Dermis microvascular lymphatic vessel endothelial cell (primary cell): ENCODE measurements at regions not wholly inside any gene's neighbourhood (a gene's known extent, or its start where the extent isn't known, plus 50 kb on each side); places are given as distances from the start of the nearest gene placed in this dataset.

Experiments
- DNase-seq, 2 donors: peaks; one replicate each; pipeline versions ENCODE4 v3.0.0 to v3.0.0-alpha.2; 2010; ENCODE audit warnings: low read depth in 2 of 2

DNA sequence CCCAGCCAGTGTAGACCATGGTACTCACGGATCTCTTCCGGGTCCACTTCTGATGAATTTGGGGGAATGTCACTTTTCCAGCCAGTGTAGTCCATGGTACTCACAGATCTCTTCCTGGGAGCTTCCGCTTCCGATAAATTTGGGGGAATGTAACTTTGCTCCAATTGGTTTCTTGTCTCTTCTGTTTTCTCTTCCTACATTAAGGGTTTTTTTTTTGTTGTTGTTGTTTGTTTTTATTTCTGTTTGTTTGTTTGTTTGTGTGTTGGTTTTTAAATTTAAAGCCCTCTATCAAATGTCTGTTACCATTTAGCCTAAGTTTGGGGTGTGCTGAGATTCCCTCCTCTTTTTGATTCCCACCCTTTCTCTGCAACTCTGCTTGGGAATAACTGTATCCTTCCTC is 475.8 kb upstream of the FZD8 start:
- no peak for DNase-seq

GRCh38 chr10:36117231-36117630 is 475.1 kb upstream of the FZD8 start:
- DNase-seq = no peak

- no peak for DNase-seq
These were observed 474.6 kb upstream of the FZD8 start for GRCh38 chr10:36116731-36117130.

GRCh38 chr10:36116040-36116439 is 473.9 kb upstream of the FZD8 start:
- DNase-seq = no peak

GRCh38 chr10:36115364-36115763 is 473.3 kb upstream of the FZD8 start:
- DNase-seq = no peak

- DNase-seq = no peak
These were observed 472.8 kb upstream of the FZD8 start for GRCh38 chr10:36114913-36115312.

- no peak for DNase-seq
These were observed 472.0 kb upstream of the FZD8 start for GRCh38 chr10:36114141-36114540.

DNA sequence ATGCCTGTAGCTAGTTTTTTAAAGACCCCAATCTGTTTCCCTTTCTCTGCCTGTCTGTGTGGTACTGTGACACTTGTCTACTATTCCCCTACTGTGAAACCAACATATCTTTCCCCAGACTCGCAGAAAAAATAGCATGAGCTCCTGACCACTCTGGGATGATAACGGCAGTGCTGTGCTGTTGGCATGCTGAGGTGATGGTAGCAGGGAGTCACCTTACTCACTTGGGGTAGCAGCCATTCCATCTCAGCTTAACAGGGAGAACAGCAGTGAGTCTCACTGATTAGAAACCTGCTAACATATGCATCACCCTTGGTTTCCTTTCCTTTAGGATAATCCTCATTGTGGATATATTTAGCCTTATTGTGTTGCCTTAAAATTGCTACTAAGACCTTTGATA is 469.6 kb upstream of the FZD8 start:
- no peak for DNase-seq

GRCh38 chr10:36110097-36110496 is 468.0 kb upstream of the FZD8 start:
- no peak for DNase-seq

- DNase-seq = no peak
These were observed 467.4 kb upstream of the FZD8 start for GRCh38 chr10:36109399-36110023.

- no peak for DNase-seq
These were observed 455.6 kb upstream of the FZD8 start for GRCh38 chr10:36097696-36098095.

- no peak for DNase-seq
These were observed 454.5 kb upstream of the FZD8 start for GRCh38 chr10:36096576-36096975.

GRCh38 chr10:36094096-36094495 is 452.0 kb upstream of the FZD8 start:
- DNase-seq = peak in 1 of 2 donors; percentile 47

- no peak for DNase-seq
These were observed 450.0 kb upstream of the FZD8 start for GRCh38 chr10:36092116-36092515.

- no peak for DNase-seq
These were observed 448.9 kb upstream of the FZD8 start for GRCh38 chr10:36091007-36091406.

DNA sequence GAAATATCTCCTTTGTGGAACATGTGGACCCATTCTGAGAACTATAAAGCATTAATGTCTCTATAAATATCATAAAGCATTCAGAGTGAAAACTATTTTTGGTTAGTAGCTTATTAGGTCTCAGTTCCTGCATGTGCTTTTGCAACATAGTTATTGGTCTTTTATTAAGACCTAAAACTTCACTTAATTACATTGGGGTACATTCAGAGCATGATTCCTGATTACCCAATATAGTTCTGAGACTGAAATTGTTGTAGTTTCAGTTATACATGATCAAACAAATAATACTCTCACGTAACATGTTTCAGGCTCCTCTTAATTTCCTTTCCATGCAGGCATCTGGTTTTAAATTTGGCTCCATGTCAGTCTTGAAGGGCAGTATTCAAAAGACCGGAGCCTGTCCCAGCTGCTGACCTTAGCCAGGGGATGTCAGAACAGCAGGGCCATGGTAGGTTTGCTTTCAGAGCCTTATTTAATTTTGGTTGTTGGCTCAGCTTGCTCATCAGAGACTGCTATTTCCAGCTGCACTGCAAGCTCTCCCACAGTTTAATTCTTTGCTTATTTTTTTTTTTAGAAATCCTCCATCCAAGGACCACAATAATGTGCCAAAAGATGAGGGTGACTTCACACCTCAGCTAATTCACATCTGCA is 447.8 kb upstream of the FZD8 start:
- no peak for DNase-seq

GRCh38 chr10:36087006-36088005 is 445.2 kb upstream of the FZD8 start:
- DNase-seq = no peak

DNA sequence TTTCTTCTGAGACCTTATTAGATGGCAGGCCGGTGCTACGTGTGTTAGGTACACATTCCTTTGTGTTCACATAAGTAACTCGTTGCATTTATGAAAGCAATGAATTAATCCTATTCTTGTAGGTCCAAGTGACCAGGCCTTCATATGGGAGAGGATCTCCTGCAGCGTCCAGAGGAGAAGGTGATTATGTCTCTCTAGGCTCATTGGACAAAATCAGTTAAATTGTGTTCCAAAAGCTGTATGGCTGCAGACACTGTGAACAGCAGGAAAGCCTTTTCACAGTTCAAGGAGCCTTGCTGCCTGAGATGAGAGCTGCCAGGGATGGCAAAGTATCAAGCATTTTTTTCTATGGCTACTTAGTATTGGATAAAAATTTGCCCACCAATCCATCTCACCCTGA is 433.1 kb upstream of the FZD8 start:
- DNase-seq = no peak

GRCh38 chr10:36073796-36074345 is 431.8 kb upstream of the FZD8 start:
- DNase-seq = no peak

DNA sequence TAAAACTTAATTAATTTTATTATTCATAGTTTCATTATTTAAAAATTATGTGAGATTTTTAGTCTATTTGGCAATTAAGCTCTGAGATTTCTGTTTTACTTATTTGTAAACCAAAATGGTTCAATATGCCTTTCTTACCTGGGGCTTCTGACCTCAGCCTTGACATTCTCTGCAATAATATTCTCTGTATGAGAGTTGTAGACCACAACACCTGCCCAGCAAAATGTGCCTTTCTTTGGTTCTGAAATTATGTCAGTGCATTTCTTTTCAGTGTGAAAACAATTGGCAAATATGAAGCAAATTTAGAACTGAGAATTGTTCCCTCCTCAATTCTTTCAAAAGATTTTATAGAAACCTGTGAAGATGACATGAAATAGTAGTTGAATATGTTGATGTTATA is 426.4 kb upstream of the FZD8 start:
- DNase-seq = no peak

- no peak for DNase-seq
These were observed 425.7 kb upstream of the FZD8 start for GRCh38 chr10:36067748-36068147.

GRCh38 chr10:36066850-36067249 is 424.8 kb upstream of the FZD8 start:
- no peak for DNase-seq
